Gastrocnemius medialis (tissue), 4 donors: ENCODE measurements at regions not wholly inside any gene's neighbourhood (a gene's known extent, or its start where the extent isn't known, plus 50 kb on each side); places are given as distances from the start of the nearest gene placed in this dataset.

ENCODE experiments used
- CTCF ChIP-seq, 5 experiments: fragments of 450-650 bp in 3 of 5; fragments of 200-600 bp in 2 of 5; sonication (generic) in 2 of 5; IDR thresholded peaks in 4 of 5; conservative IDR thresholded peaks in 1 of 5; 1 replicate in 4 of 5; 2 replicates in 1 of 5; pipeline ENCODE4 v1.5.1; 2016 to 2019; ENCODE audit warnings: antibody characterized with exemption in 5 of 5, mild to moderate bottlenecking in 3 of 5, moderate library complexity in 3 of 5
- POLR2A ChIP-seq, 2 donors: fragments of 450-650 bp; IDR thresholded peaks; one replicate each; pipeline ENCODE4 v1.6.1; 2017; ENCODE audit warnings: antibody characterized with exemption in 2 of 2, mild to moderate bottlenecking in 2 of 2, moderate library complexity in 2 of 2

- TF ChIP-seq CTCF (IDR thresholded peaks at IDR 0.05 in 4 of 5, conservative IDR thresholded peaks at IDR 0.05 in 1 of 5) (no peak), POLR2A (IDR thresholded peaks at IDR 0.05) (no peak)
Observed at GRCh38 chr3:109713288-109713687, 375.9 kb upstream of the DPPA4 start.
